NCI-H1092 (cell line): ENCODE measurements at regions not wholly inside any gene's neighbourhood (a gene's known extent, or its start where the extent isn't known, plus 50 kb on each side); places are given as distances from the start of the nearest gene placed in this dataset.

ENCODE experiments used
- DNase-seq: peaks from one replicate; lab custom pipeline; 2025; lab: John Stamatoyannopoulos, UW

DNA sequence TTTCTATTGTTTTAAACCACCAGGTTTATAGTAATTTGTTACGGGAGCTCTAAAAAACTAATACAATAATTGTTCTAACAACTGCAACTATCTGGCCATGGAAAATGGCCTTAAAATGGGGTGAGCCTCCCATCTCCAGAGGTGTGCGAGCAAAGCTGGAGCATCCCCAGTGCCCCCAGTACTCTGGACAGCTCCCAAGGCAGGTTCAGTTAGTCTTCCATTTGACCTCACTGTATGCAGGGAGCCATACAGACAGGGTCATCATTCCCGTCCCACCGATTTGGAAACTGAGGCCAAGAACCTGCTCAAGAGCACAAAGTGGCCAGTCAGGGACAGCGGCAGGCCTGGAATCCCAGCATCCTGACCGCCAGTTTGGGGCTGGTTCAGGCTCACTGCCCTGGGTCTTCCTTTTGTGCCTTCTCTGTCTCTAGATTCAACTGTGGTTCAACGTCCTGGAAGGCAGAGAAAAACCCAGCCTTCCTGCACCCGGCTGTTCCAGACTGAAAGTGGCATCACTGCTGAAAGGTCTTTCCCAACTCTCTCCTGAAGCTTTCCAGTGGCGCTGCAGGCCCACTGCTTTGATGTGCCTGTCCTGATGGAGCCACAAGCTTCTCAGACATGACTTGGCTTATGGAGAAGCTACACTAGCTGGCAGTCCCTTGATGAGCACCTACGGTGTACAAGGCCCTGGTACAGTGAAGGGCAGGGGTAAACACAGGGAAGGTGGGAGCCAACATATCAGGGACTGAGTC is 76.6 kb upstream of the LINGO1 start:
- no peak for DNase-seq

DNA sequence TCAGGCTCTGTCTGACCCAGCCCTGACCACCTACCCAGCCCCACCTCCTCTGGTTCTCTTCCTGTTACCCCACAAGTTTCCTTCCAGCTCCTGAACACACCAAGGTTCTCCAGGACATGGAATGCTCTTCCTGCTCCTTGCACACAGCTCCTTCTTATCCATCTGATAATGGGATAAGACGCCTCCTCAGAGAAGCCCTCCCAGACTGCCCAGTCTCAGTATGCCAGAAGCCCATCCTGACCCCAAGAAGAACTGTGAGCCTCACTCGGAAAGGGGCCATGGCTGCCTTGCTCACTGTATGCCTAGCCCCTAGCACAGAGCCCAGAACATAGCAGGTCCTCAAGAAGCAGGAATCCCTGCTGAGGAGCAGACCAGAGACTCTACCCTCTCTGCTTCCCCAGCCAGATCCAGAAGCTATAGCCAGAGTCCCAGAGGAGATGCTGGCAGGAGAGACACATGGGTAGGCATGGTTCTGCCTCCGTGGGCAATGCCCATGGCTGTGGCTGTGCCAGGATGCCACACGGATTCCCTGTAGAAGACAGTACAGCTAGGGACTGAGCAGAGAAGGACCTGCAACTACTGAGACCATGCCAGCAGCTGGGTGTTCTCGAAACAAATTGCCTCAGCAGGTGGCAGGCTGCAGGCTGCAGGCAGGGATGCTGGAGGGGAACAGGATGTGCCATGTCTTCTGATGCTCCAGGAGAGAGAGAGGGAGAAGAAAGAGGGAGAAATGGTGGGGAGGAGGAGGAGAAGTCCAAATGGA is 74.0 kb upstream of the LINGO1 start:
- no peak for DNase-seq

DNA sequence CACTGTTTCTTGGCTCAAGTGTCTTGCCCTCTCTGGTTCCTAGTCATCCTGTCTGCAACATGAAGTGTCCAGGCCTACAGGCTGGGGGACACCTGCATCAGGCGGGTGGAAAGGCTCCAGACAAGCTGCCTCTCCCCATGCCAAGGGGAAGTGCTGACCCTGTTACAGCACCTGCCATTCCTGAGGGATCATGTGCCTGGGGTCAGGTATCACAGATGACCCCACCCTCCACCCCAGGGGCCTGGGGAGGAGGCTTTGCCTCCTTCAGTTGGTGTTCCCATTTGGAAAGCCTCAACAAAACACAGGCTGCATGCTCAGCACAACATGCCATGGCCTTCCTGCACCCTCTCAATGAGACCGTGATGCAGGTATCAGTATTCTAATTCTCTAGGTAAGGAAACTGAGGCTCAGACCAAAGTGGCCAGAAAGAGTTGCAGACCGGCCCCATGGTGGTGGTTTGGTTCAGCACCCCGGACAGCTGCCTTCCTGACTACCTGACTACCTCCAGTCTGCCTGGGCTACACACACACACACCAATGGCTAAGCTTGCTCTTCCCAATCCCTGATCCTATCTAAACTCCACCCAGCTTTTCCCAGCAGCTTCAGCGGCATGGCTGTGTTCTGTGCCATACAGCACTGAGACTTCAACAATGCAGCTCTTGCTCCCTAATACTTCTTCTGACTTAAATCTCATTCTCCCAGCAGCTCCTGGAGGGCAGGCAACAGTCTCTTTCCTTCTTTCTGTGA is 69.7 kb upstream of the LINGO1 start:
- no peak for DNase-seq

DNA sequence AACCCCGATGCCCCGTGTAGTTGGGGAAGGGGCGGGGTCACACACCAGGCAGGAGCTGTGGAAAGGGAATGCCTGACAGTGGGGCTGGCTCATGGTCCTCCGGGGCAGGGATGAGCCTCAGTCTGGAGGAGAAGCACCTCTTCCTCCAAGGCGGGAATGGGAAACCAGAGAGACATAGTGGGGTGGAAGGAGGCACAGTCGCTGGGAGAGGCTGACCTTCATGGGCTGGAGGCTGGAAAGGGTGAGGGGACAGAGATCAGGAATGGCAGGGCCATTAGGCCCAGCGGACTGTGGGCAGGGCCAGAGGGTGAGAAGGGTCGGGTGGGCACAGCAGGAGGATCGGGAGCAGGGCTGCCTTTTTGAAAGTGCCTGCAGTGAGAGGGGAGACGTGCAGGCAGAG is 65.8 kb upstream of the LINGO1 start:
- no peak for DNase-seq

DNA sequence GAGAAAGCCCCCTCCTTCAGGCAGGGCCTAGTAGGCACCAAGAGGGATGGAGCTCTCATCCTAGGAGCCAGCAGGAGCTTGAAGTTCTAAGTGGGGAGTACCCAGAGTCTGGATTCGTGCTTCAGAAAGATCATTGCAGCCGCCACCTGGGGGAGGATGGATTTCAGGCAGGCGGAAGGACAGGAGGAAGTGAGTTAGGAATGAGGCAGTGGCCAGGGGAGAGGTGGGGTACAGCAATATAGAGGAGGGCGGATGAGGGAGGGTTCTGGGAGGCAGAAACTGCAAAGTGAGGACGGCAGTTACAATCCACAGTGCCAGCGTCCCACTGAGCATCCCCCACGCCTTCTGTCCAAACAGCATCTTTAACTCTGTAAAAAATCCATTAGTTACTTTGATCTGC is 65.2 kb upstream of the LINGO1 start:
- no peak for DNase-seq

DNA sequence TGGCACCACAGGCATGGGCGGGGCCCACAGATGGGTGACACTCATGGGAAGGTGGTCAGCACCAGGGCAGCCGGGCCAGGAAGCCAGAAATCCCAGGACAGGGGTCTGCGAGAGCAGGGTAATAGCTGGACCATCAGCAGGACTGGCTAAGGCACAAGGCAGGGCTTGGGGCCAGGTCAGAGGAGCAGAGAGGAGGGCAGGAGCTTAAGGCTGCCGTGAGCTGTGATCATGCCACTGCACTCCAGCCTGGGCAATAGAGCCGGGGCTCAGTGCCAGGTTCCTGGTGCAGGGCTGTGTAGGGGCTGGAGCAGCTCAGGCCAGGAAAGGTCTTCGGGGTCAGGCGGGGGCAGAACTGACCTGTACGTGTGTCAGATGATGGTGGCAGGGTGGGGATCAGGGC is 64.2 kb upstream of the LINGO1 start:
- DNase-seq, result no peak

DNA sequence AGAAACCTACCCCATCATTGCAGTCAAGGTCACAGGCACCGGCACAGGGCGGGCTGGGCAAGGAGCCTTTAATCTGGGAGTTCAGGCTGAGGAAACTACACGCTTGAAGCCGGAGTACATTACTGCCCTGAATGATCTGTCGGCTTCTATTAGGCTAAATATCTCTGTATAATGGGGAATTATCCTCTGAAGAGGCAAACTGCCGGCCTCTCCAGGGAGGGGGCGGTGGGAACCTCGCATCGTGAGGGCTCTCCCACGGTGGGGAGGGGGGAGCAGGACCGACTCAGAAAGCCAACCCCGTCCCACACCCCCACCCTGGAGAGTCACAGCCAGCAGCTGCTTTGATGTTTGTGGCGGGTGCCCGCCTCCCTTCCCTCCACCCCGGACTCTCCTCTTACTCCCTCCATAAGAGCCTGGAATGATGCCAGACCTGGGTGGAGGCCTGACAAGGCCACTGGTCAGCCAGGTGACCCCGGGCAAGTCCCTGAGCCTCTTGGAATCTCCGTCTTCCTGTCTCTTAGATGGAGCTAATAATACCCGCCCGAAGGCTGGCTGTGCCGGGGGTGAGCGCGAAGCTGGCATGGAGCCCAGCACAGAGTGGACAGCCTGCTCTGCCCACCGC is 63.4 kb upstream of the LINGO1 start:
- DNase-seq, result no peak

DNA sequence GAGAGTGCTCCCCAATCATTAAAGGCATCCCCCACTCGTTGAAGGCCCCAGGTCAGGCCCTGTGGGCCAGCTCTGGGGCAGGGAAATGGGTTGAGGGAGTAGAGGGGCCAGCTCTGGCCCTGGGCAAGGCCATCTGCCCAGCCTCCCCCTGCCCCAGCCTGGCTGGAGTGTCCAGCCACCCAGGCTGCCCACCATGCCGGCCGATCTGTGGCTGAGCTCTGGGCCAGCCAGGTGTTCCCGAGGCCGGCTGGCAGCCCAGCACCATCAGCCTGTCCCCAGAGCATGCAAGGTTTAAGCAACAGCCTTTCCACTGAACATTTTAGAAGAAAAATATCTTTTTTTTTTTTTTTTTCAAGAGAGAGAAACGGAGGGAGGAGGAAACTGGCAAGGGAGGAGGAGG is 62.8 kb upstream of the LINGO1 start:
- DNase-seq, result no peak

DNA sequence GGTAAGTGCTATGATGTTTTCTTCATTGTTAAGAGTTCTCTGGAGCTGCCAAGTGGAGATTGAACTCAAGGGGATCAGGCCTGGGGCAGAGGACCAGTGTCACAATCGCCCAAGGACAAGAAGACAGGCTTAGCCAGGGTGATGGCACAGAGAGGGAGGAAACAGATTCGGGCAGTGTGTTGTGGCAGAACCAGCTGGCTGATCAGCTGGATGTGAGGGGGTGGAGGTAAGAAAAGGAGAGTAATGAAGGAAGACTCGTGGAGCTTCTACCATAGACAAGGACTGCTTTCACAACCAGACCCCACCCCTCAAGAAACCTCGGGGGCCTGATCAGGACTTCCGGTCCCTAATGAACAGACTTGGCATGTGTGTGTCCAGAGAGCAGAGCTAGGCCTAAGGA is 60.9 kb upstream of the LINGO1 start:
- DNase-seq, result no peak

DNA sequence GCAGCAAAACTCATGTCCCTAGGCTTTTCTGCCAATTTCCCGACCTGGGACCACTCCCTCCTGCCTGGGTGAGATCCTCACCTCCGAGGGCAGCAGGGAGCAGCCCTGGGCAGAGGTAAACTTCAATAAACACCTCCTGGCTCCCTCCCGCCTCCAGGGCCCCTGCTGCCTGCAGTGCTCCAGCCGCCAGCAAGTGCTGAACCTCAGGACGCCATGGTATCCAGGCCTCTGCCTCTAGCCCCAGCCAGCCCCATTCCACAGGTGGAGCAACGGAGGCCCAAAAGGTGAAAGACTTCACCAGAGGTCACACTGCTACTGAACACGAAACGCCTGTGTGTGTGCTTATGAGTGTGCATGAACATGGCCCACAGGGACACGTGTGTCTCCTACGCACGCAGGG is 59.9 kb upstream of the LINGO1 start:
- no peak for DNase-seq

DNA sequence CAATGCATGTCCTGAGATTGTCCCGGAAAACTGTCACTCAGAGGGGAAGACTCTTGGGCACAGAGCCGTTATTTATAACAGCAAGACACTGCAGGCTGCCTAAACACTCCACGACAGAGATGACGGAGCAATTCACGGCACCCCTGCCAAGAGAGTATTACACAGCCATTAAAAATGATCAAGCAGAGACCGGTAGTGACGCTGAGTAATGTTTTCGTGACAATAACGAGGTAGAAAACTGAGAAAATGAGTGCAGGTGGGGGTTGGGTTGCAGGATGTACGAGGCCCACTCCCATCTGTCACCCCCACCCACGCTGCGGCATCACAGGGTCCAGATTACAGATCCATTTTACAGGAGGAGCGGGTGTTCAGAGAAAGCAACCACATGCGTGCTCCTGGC is 58.9 kb upstream of the LINGO1 start:
- DNase-seq, result no peak

DNA sequence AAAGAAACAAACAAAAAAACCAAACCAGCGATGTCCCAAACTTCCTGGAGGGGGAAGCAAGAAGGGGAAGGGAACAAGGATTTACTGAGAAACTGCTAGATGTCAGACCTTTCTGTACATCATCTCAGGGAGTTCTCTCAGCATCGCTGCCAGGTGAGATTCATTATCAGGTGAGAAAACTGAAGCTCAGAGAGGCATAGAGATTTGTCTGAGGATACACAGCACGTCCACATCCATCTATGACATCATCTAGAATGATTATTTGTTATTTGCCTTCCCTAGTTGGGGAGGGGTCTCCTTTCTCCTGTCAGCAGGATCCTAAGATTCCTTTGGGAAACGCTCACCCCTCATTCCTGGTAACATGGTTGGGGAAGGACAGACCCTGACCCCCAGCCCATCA is 57.1 kb upstream of the LINGO1 start:
- DNase-seq, result no peak

DNA sequence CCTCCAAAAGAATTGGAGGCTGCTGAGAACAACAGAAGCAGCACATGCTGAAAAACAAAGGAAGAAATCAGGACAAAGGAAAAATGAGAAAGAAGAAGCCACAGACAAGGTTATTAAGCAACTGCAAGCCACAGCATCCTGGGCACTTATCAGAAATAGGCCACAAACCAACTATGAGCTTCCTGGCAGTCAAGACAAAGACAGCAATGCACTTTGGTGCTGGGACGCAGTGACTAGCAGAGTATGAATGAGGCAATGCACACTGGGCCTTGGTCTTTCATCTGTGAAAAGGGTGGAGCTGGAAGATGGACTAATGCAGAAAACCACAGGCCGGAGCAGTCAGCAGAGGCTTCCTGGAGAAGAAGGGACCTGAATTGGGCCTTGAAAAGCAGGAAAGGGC is 56.0 kb upstream of the LINGO1 start:
- DNase-seq, result no peak

DNA sequence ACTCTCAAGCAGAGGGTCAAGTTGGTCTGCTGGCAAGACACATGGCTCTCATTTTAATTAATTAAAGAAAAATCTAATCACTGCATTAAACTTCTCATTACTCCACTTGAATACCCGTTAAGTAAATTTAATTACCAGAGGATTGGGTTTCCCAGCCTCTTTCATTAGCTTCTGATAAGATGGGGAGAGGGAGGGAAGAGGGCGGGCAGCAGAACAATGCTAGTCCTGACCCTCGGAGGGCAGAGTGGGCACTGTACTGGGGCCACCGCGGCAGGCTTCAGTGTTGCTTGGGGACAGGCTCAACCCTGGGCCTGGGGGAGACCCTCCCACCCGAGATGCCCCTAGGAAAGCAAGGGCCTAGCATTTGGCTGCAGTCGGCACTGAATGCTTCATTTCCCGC is 55.6 kb upstream of the LINGO1 start:
- no peak for DNase-seq

DNA sequence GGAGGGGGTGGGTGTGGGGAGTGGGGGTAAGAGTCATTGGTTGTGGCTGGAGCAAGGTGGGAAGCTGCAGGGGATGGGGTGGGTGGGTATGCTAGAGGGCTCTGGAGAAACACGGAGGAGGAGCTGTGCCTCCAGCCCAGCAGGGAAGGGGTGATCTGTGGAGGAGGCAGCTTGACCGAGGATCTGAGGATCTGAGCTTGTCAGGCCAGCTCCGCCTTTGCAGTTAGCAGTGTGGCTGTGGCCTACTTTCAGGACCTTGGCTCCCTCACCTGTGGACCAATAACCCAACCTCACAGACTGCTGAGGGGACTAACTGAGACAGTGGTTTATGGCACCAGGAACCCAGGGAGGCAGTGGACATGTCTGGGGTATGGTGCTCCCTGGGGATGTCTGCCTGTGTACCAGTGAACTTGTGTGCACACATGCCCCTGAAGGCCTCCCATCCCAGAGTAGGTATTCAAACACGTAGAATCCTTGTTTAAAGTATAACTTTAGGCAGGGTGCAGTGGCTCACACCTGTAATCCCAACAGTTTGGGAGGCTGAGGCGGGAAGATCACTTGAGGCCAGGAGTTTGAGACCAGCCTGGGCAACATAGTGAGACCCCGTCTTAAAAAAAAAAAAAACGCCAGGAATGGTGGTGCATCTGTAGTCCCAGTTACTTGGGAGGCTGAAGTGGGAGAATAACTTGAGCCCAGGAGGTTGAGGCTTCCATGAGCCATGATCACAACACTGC is 52.5 kb upstream of the LINGO1 start:
- DNase-seq, result no peak

DNA sequence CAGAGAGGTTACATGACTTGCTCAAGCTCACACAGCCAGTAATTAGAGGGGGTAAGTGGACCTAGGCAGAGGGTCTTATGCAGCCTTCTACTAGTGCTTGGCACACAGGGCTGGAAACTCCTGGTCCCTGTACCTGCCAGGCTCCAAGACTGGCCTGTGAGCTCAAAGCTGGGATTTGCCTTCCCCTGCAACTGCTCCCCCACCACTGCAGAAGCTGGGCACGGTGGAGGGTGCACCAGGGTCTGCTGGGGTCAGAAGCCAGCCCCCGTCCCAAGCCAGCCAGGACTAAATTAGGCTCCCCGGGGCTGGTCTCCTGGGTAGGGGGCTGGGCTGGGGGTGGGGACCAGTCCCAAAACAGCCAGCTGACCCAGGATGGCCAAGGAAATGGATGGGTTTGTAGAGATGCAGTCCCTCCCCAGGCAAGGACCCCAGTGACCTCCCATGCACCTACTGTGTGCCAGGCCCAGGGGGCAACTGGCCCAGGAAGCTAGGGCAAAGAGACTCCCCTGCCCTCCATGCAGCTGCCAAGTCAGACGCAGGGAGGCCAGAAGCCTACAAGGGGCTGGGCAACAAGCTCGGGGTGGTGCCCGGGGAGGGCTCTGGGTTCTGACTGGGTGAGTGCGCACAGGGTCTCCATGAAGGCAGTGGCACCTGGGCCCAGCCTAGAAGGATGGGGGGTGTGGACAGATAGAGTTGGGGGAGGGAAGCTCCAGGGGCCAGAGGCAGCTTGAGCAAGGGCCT is 51.8 kb upstream of the LINGO1 start:
- DNase-seq, result no peak

DNA sequence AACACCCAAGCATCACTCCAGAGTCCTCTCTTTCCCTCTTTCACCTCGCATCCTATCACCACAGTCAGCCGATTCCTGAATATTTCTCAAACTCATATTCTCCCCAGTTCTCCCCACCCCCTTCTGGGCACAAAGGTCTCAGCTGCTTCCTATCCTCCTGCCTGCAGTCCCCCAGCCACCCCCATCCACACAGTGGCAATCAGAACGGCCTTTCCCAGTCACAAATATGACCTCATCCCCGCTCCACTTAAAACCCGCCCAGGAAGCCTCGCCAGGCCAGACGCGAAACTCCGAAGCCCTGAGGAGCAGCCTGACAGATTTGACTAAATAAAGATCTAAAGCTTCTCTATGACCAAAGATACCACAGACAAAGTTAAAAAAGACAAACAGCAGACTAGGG is 49.9 kb upstream of the LINGO1 start:
- DNase-seq, result no peak
